ENCODE measurements at regions not wholly inside any gene's neighbourhood (a gene's known extent, or its start where the extent isn't known, plus 50 kb on each side); places are given as distances from the start of the nearest gene placed in this dataset.

GRCh38 chrX:5646818-5647217 is 581.8 kb downstream of the NLGN4X start (continued):
- TF ChIP-seq SIN3A (IDR thresholded peaks at IDR 0.05; ENCODE audit: borderline replicate concordance, low read depth, low read length) (no peak), JUND (IDR thresholded peaks at IDR 0.05) (no peak), FOXJ3 (CRISPR knock-in tag; IDR thresholded peaks at IDR 0.05) (no peak), CTCF (IDR thresholded peaks at IDR 0.05) (no peak), GABPA (IDR thresholded peaks at IDR 0.05; ENCODE audit: low read depth) (no peak), MAX (IDR thresholded peaks at IDR 0.05; ENCODE audit: low read depth) (no peak), NRF1 (IDR thresholded peaks at IDR 0.05; ENCODE audit: low read depth, low read length) (no peak)

GRCh38 chrX:5644776-5645175 is 583.9 kb downstream of the NLGN4X start:
- Histone ChIP-seq H3K4me2 (no peak overlapping the region), H3K9ac (no peak overlapping the region), H3K36me3 (replicated peaks in 1 of 2; ENCODE audit: control insufficient read depth in 1 of 2, insufficient read depth in 2 of 2, low read length in 1 of 2) (no peaks in the 10 kb centered on the region), H2AFZ (ENCODE audit: low read depth) (no peak overlapping the region), H4K20me1 (ENCODE audit: insufficient read depth) (no peaks in the 10 kb centered on the region), H3K4me1 (ENCODE audit: control insufficient read depth in 1 of 2, insufficient read depth in 2 of 2, low read depth in 1 of 2, low read length in 1 of 2) (no peaks in the 10 kb centered on the region), H3K27me3 (ENCODE audit: insufficient read depth) (no peaks in the 10 kb centered on the region), H3K9me2 (no peaks in the 10 kb centered on the region), H3K4me3 (ENCODE audit: low read depth in 2 of 2, low read length in 1 of 2) (no peak overlapping the region), H3K79me2 (ENCODE audit: insufficient read depth) (no peaks in the 10 kb centered on the region), H3K9me3 (no peaks in the 10 kb centered on the region), H3K27ac (ENCODE audit: low read depth in 2 of 2, low read length in 1 of 2) (no peak overlapping the region), H3F3A (replicated peaks; ENCODE audit: insufficient read depth) (no peaks in the 10 kb centered on the region)
- TF ChIP-seq NFIC (IDR thresholded peaks at IDR 0.05; ENCODE audit: borderline replicate concordance) (no peak), TEAD4 (IDR thresholded peaks at IDR 0.05; ENCODE audit: borderline replicate concordance, insufficient read depth) (no peak), EP300 (IDR thresholded peaks at IDR 0.05; ENCODE audit: borderline replicate concordance in 1 of 2, low read depth in 1 of 2, low read length in 1 of 2) (no peak), SMC3 (IDR thresholded peaks at IDR 0.05; ENCODE audit: low read depth, low read length) (no peak), IRF3 (IDR thresholded peaks at IDR 0.05; ENCODE audit: low read depth, low read length) (no peak), RAD21 (IDR thresholded peaks at IDR 0.05; ENCODE audit: low read length) (no peak), YY1 (IDR thresholded peaks at IDR 0.05; ENCODE audit: low read depth) (no peak), GATA2 (CRISPR knock-in tag; IDR thresholded peaks at IDR 0.05) (no peak), CHD2 (IDR thresholded peaks at IDR 0.05; ENCODE audit: low read length, partially characterized antibody) (no peak)
- CTCF ChIA-PET, result no interaction called here
- POLR2A ChIA-PET, result no interaction called here
- no peak for DNase-seq
- WGBS (ENCODE audit: low lambda C conversion rate), result 32% methylated on average over 8 of the region's 8 CpGs

Data from SK-N-SH (cell line).